DOHH2 (cell line): ENCODE measurements at regions not wholly inside any gene's neighbourhood (a gene's known extent, or its start where the extent isn't known, plus 50 kb on each side); places are given as distances from the start of the nearest gene placed in this dataset.

Experiments used
- H3F3A ChIP-seq: fragments of 200-600 bp; sonication (generic), shearing (Covaris generic); 2 replicates; pipeline ENCODE4 v1.6.0; 2016; ENCODE audit warnings: antibody characterized with exemption, mild to moderate bottlenecking; ENCODE audit not compliant: control insufficient read depth, insufficient read depth
- H3K27ac ChIP-seq: fragments of 200-600 bp; sonication (generic); 2 replicates; pipeline ENCODE4 v1.5.1; 2014; ENCODE audit warnings: low read depth, mild to moderate bottlenecking, low read length, moderate library complexity
- H3K27me3 ChIP-seq: fragments of 200-600 bp; sonication (generic); 2 replicates; pipeline ENCODE4 v1.6.1; 2014; ENCODE audit warnings: mild to moderate bottlenecking, low read length, mixed read lengths; ENCODE audit not compliant: control insufficient read depth
- H3K36me3 ChIP-seq: fragments of 200-600 bp; sonication (generic); 2 replicates; pipeline ENCODE4 v1.6.1; 2014; ENCODE audit warnings: mild to moderate bottlenecking, low read length, moderate library complexity, mixed read lengths; ENCODE audit not compliant: control insufficient read depth
- H3K4me1 ChIP-seq: fragments of 200-600 bp; sonication (generic); 2 replicates; pipeline ENCODE4 v1.6.1; 2014; ENCODE audit warnings: mild to moderate bottlenecking, low read length, mixed read lengths; ENCODE audit not compliant: control insufficient read depth
- H3K4me2 ChIP-seq: fragments of 200-600 bp; sonication (generic); 2 replicates; pipeline ENCODE4 v1.6.0; 2014; ENCODE audit warnings: mild to moderate bottlenecking, low read length, moderate library complexity
- H3K4me3 ChIP-seq: fragments of 200-600 bp; sonication (generic); 2 replicates; pipeline ENCODE4 v1.5.1; 2014; ENCODE audit warnings: mild to moderate bottlenecking, low read length, mixed read lengths
- H3K79me2 ChIP-seq: fragments of 200-600 bp; sonication (generic); 2 replicates; pipeline ENCODE4 v1.6.1; 2014; ENCODE audit warnings: mild to moderate bottlenecking, low read length, mixed read lengths; ENCODE audit not compliant: control insufficient read depth
- H3K9me2 ChIP-seq: fragments of 200-600 bp; sonication (generic); replicated peaks from 2 replicates; pipeline ENCODE4 v1.6.1; 2014; ENCODE audit warnings: mild to moderate bottlenecking, low read length, mixed read lengths; ENCODE audit not compliant: control insufficient read depth
- H3K9me3 ChIP-seq: fragments of 200-600 bp; sonication (generic); 2 replicates; pipeline ENCODE4 v1.6.1; 2014; ENCODE audit warnings: antibody characterized with exemption, low read length, mixed read lengths; ENCODE audit not compliant: control insufficient read depth, insufficient read depth
- H4K20me1 ChIP-seq: fragments of 200-600 bp; sonication (generic); 2 replicates; pipeline ENCODE4 v1.6.0; 2014; ENCODE audit warnings: low read depth, mild to moderate bottlenecking, antibody characterized with exemption, low read length, moderate library complexity; ENCODE audit not compliant: control insufficient read depth, insufficient read depth
- EZH2phosphoT487 ChIP-seq: fragments of 200-600 bp; sonication (generic); IDR thresholded peaks from 2 replicates; pipeline ENCODE4 v1.6.1; 2017; ENCODE audit warnings: borderline replicate concordance, mild to moderate bottlenecking, antibody characterized with exemption, low read length, moderate library complexity, mixed read lengths
- TF ChIP-seq, protein P1 (sequence below): fragments of 200-600 bp; sonication (generic); IDR thresholded peaks from one replicate; pipeline ENCODE4 v1.5.1; 2014; ENCODE audit warnings: antibody characterized with exemption, mild to moderate bottlenecking, low read depth, low read length; ENCODE audit not compliant: poor library complexity, severe bottlenecking

DNA sequence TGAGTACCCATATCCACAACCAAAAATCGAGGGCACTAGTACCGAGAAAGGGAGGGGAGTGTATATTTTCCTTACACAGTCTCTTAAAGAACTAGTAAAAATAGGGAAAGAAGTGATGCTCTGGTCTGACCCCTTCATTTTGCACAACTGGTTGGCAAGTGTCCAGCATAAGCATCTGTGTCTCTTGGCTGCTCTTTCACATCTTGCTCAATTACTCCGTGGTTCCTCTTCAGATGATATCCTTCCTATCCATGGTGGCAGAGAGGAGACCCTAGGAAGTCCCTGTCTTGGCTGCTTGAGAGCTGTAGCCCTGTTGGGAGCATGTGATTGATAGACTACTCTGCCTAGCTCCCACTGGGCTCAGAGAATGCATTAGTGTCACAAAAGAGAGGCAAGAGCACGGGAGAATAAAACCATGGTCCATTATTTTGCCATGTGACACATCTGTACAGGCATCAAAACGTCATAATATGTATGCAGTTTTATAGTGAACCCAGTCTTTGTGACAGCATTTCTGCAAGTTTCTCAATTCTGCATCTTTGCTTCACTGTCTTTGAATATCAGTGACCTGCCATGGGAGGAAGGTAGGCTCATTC lies 111.8 kb upstream of the ANKRD1 start:
- H3K4me1 ChIP-seq, result peaks cover 6% of the 10 kb centered on the region; the same call in 1 of the 2 replicates
- TF ChIP-seq, protein P1, sequence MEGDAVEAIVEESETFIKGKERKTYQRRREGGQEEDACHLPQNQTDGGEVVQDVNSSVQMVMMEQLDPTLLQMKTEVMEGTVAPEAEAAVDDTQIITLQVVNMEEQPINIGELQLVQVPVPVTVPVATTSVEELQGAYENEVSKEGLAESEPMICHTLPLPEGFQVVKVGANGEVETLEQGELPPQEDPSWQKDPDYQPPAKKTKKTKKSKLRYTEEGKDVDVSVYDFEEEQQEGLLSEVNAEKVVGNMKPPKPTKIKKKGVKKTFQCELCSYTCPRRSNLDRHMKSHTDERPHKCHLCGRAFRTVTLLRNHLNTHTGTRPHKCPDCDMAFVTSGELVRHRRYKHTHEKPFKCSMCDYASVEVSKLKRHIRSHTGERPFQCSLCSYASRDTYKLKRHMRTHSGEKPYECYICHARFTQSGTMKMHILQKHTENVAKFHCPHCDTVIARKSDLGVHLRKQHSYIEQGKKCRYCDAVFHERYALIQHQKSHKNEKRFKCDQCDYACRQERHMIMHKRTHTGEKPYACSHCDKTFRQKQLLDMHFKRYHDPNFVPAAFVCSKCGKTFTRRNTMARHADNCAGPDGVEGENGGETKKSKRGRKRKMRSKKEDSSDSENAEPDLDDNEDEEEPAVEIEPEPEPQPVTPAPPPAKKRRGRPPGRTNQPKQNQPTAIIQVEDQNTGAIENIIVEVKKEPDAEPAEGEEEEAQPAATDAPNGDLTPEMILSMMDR, result no peak
- no peak for TF ChIP-seq EZH2phosphoT487
- no peak overlapping the region for H3K4me3 ChIP-seq
- H3K36me3 ChIP-seq, result no peaks in the 10 kb centered on the region
- H3F3A ChIP-seq, result no peaks in the 10 kb centered on the region
- H3K79me2 ChIP-seq, result no peaks in the 10 kb centered on the region
- no peaks in the 10 kb centered on the region for H3K9me3 ChIP-seq
- no peaks in the 10 kb centered on the region for H3K9me2 ChIP-seq
- H3K27me3 ChIP-seq, result no peaks in the 10 kb centered on the region
- H4K20me1 ChIP-seq, result no peaks in the 10 kb centered on the region
- H3K4me2 ChIP-seq, result no peak overlapping the region
- H3K27ac ChIP-seq, result no peak overlapping the region

DNA sequence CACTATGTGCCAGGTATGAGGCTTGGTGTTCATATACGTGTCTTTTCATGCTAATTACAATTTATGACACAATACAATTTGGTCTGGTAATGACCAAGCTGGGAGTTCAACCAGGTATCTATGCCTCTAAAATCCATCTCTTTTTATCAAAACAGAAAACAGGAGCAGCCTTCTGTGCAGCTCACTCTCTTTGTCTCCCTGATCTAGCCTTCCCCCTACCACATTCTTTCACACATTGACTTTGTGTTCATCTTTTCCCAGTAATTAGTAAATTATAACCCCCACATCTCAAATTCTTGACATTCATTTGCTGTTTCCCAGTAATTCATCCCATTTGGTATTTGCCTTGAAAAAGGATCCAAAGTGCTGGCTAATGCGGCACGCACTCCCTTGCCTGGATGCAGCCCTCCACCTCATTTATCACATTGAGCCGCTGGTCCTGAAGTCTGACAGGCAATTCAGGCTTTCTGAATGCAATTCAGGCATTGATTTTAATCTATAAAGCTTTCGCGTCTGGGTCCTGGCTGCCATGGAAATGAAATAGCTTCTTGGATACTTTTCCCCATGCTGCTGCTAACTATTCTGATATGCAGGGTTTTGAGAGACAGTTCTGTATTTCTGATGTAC lies 112.5 kb upstream of the ANKRD1 start:
- H4K20me1 ChIP-seq, result no peaks in the 10 kb centered on the region
- no peaks in the 10 kb centered on the region for H3F3A ChIP-seq
- no peaks in the 10 kb centered on the region for H3K9me3 ChIP-seq
- no peak for TF ChIP-seq EZH2phosphoT487
- TF ChIP-seq, protein P1, result no peak
- no peaks in the 10 kb centered on the region for H3K79me2 ChIP-seq
- no peaks in the 10 kb centered on the region for H3K27me3 ChIP-seq
- no peak overlapping the region for H3K4me2 ChIP-seq
- no peak overlapping the region for H3K4me3 ChIP-seq
- no peaks in the 10 kb centered on the region for H3K36me3 ChIP-seq
- peaks cover 6% of the 10 kb centered on the region; the same call in 1 of the 2 replicates for H3K4me1 ChIP-seq
- H3K27ac ChIP-seq, result no peak overlapping the region
- no peaks in the 10 kb centered on the region for H3K9me2 ChIP-seq

GRCh38 chr10:91034042-91034441 lies 113.2 kb upstream of the ANKRD1 start:
- Histone ChIP-seq H4K20me1 (no peaks in the 10 kb centered on the region), H3K9me3 (no peaks in the 10 kb centered on the region), H3K27me3 (no peaks in the 10 kb centered on the region), H3K79me2 (no peaks in the 10 kb centered on the region), H3K27ac (no peak overlapping the region), H3K4me1 (peaks cover 6% of the 10 kb centered on the region; the same call in 1 of the 2 replicates), H3K9me2 (no peaks in the 10 kb centered on the region), H3F3A (no peaks in the 10 kb centered on the region), H3K4me2 (no peak overlapping the region), H3K4me3 (no peak overlapping the region), H3K36me3 (no peaks in the 10 kb centered on the region)
- TF ChIP-seq EZH2phosphoT487, result no peak
- TF ChIP-seq, protein P1, result no peak
